ENCODE measurements at regions not wholly inside any gene's neighbourhood (a gene's known extent, or its start where the extent isn't known, plus 50 kb on each side); places are given as distances from the start of the nearest gene placed in this dataset.

GRCh38 chr18:42228581-42228980, 273.5 kb downstream of the PIK3C3 start:
- BruUV-seq (replicated peaks), result no TSS peak
- no peak for TF ChIP-seq NCOA4 (IDR thresholded peaks at IDR 0.05; ENCODE audit: partially characterized antibody)
- TF ChIP-seq FOXM1 (IDR thresholded peaks at IDR 0.05; ENCODE audit: low read depth), result no peak
- TF ChIP-seq FOXM1 (CRISPR knock-in tag; IDR thresholded peaks at IDR 0.05; ENCODE audit: low read depth), result no peak
- TF ChIP-seq CGGBP1 (CRISPR knock-in tag; IDR thresholded peaks at IDR 0.05), result no peak
- TF ChIP-seq, protein P1, sequence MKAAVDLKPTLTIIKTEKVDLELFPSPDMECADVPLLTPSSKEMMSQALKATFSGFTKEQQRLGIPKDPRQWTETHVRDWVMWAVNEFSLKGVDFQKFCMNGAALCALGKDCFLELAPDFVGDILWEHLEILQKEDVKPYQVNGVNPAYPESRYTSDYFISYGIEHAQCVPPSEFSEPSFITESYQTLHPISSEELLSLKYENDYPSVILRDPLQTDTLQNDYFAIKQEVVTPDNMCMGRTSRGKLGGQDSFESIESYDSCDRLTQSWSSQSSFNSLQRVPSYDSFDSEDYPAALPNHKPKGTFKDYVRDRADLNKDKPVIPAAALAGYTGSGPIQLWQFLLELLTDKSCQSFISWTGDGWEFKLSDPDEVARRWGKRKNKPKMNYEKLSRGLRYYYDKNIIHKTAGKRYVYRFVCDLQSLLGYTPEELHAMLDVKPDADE (conservative IDR thresholded peaks at IDR 0.05; ENCODE audit: control insufficient read depth, low read depth, low read length), result no peak
- no peak for TF ChIP-seq DLX4 (CRISPR knock-in tag; IDR thresholded peaks at IDR 0.05)
- TF ChIP-seq ESRRB (CRISPR knock-in tag; IDR thresholded peaks at IDR 0.05; ENCODE audit: borderline replicate concordance), result no peak
- no peak for TF ChIP-seq BACH1 (tag; IDR thresholded peaks at IDR 0.05)
- TF ChIP-seq BRD4 (IDR thresholded peaks at IDR 0.05), result no peak
- TF ChIP-seq, protein P2, sequence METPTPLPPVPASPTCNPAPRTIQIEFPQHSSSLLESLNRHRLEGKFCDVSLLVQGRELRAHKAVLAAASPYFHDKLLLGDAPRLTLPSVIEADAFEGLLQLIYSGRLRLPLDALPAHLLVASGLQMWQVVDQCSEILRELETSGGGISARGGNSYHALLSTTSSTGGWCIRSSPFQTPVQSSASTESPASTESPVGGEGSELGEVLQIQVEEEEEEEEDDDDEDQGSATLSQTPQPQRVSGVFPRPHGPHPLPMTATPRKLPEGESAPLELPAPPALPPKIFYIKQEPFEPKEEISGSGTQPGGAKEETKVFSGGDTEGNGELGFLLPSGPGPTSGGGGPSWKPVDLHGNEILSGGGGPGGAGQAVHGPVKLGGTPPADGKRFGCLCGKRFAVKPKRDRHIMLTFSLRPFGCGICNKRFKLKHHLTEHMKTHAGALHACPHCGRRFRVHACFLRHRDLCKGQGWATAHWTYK (CRISPR knock-in tag; IDR thresholded peaks at IDR 0.05), result no peak
- TF ChIP-seq ZNF253 (CRISPR knock-in tag; conservative IDR thresholded peaks at IDR 0.05), result no peak
- TF ChIP-seq NFRKB (IDR thresholded peaks at IDR 0.05; ENCODE audit: low read depth), result no peak
- no peak for TF ChIP-seq ZBED1 (IDR thresholded peaks at IDR 0.05)
- TF ChIP-seq ZBTB2 (IDR thresholded peaks at IDR 0.05), result no peak
- TF ChIP-seq FOXA1 (IDR thresholded peaks at IDR 0.05; ENCODE audit: borderline replicate concordance), result no peak
- TF ChIP-seq DACH1 (IDR thresholded peaks at IDR 0.05; ENCODE audit: partially characterized antibody), result no peak
- TF ChIP-seq ESRRA (IDR thresholded peaks at IDR 0.05; ENCODE audit: borderline replicate concordance, low read depth), result no peak
- TF ChIP-seq ZFP36 (IDR thresholded peaks at IDR 0.05; ENCODE audit: low read depth, low read length, partially characterized antibody), result no peak
- no peak for TF ChIP-seq ZFX (CRISPR knock-in tag; IDR thresholded peaks at IDR 0.05)
- TF ChIP-seq ZBTB8A (IDR thresholded peaks at IDR 0.05; ENCODE audit: partially characterized antibody), result no peak
- no peak for TF ChIP-seq ATF4 (CRISPR knock-in tag; IDR thresholded peaks at IDR 0.05)
- intact Hi-C loops (cut with micrococcal nuclease) (no loop called here), in situ Hi-C loops (cut with MboI) (no loop called here)
- H4K20me1 ChIP-seq (replicated peaks; ENCODE audit: control insufficient read depth, insufficient read depth, low read length), result no peaks in the 10 kb centered on the region
- H3K9ac ChIP-seq (ENCODE audit: insufficient read depth in 1 of 2, low read depth in 2 of 2, low read length in 2 of 2), result no peak overlapping the region
- ChIA-PET CTCF (ENCODE audit: low intra/inter-chr PET ratio) (no interaction called here), POLR2A (no interaction called here)
- no peak overlapping the region for H3K4me2 ChIP-seq (ENCODE audit: insufficient read depth, low read length)
- no peak for ATAC-seq
- no peaks in the 10 kb centered on the region for H3K79me2 ChIP-seq (ENCODE audit: control insufficient read depth, insufficient read depth, low read length)
- H3K4me3 ChIP-seq, result no peak overlapping the region
- no peak for FAIRE-seq
- H2AFZ ChIP-seq (ENCODE audit: low read depth, low read length), result no peak overlapping the region
- no peaks in the 10 kb centered on the region for H3K9me1 ChIP-seq (ENCODE audit: control insufficient read depth, insufficient read depth, low read length)
- H3K9me3 ChIP-seq (replicated peaks; ENCODE audit: control insufficient read depth, insufficient read depth, low read depth, low read length), result no peaks in the 10 kb centered on the region
- no peak for DNase-seq (ENCODE audit: extremely low read depth in 1 of 4, low spot score in 3 of 4)
- H3K27ac ChIP-seq (ENCODE audit: extremely low read depth, low read depth, low read length), result no peak overlapping the region
- H3K36me3 ChIP-seq (ENCODE audit: control insufficient read depth, insufficient read depth, low read length), result no peaks in the 10 kb centered on the region
- H3K27me3 ChIP-seq (ENCODE audit: control insufficient read depth in 2 of 2, insufficient read depth in 2 of 2, low read length in 2 of 2), result no peaks in the 10 kb centered on the region
- no peaks in the 10 kb centered on the region for H3K4me1 ChIP-seq (replicated peaks in 1 of 2; ENCODE audit: control insufficient read depth in 2 of 2, insufficient read depth in 2 of 2, low read length in 2 of 2)
- WGBS (ENCODE audit: insufficient coverage, low coverage, missing lambda C conversion rate), result 0% methylated on average over 1 of the region's 1 CpG
